Ishikawa (cell line): ENCODE measurements at regions not wholly inside any gene's neighbourhood (a gene's known extent, or its start where the extent isn't known, plus 50 kb on each side); places are given as distances from the start of the nearest gene placed in this dataset.

Experiments
- CEBPB ChIP-seq: IDR thresholded peaks from 2 replicates; pipeline ENCODE4 v1.6.1; 2012
- CREB1 ChIP-seq: IDR thresholded peaks from 2 replicates; pipeline ENCODE4 v1.6.1; 2012; ENCODE audit warnings: low read depth
- EGR1 ChIP-seq: IDR thresholded peaks from 2 replicates; pipeline ENCODE4 v1.6.1; 2012
- EP300 ChIP-seq: IDR thresholded peaks from 2 replicates; pipeline ENCODE4 v1.6.1; 2012; ENCODE audit warnings: borderline replicate concordance
- FOXM1 ChIP-seq: IDR thresholded peaks from 2 replicates; pipeline ENCODE4 v1.6.1; 2012; ENCODE audit warnings: low read depth, borderline replicate concordance
- NFIC ChIP-seq: IDR thresholded peaks from 2 replicates; pipeline ENCODE4 v1.6.1; 2012
- RAD21 ChIP-seq: IDR thresholded peaks from 2 replicates; pipeline ENCODE4 v1.6.1; 2012; ENCODE audit warnings: low read depth
- TAF1 ChIP-seq: IDR thresholded peaks from 2 replicates; pipeline ENCODE4 v1.6.1; 2012; ENCODE audit warnings: low read depth, mild to moderate bottlenecking
- TCF12 ChIP-seq: IDR thresholded peaks from 2 replicates; pipeline ENCODE4 v1.6.1; 2012; ENCODE audit warnings: low read depth
- TEAD4 ChIP-seq: IDR thresholded peaks from 2 replicates; pipeline ENCODE4 v1.6.1; 2012
- YY1 ChIP-seq: IDR thresholded peaks from 2 replicates; pipeline ENCODE4 v1.6.1; 2012; ENCODE audit warnings: low read depth
- ZBTB7A ChIP-seq: IDR thresholded peaks from 2 replicates; pipeline ENCODE4 v1.6.1; 2012; ENCODE audit warnings: low read depth
- TF ChIP-seq, protein P1 (sequence below): IDR thresholded peaks from 2 replicates; pipeline ENCODE4 v1.6.1; 2012; ENCODE audit warnings: low read depth, mild to moderate bottlenecking
- TF ChIP-seq, protein P2 (sequence below): IDR thresholded peaks from 2 replicates; pipeline ENCODE4 v1.6.1; 2012
- TF ChIP-seq, protein P3 (sequence below): IDR thresholded peaks from 2 replicates; pipeline ENCODE4 v1.6.1; 2012

DNA sequence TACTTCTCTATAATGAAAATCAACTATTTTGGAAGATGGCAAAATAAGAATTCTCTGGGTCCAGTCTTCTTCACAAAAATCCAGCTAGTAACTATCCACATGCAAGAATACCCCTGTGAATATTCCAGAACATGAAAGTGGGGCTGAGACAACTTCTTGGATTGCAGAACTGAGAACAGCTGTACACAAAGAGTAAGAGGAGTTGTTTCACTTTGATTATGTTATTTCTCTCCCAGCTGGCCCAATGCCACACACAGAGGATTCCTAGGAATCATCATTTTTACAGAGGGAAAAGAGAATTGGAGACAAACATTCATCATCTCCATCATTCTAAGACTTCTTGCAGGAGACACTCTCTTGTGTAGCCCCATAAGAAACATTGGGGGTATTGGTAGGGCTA, 782.2 kb upstream of the LCORL start:
- TF ChIP-seq YY1 (no peak), TEAD4 (no peak), EP300 (no peak), CREB1 (no peak), FOXM1 (no peak)
- TF ChIP-seq, protein P1, sequence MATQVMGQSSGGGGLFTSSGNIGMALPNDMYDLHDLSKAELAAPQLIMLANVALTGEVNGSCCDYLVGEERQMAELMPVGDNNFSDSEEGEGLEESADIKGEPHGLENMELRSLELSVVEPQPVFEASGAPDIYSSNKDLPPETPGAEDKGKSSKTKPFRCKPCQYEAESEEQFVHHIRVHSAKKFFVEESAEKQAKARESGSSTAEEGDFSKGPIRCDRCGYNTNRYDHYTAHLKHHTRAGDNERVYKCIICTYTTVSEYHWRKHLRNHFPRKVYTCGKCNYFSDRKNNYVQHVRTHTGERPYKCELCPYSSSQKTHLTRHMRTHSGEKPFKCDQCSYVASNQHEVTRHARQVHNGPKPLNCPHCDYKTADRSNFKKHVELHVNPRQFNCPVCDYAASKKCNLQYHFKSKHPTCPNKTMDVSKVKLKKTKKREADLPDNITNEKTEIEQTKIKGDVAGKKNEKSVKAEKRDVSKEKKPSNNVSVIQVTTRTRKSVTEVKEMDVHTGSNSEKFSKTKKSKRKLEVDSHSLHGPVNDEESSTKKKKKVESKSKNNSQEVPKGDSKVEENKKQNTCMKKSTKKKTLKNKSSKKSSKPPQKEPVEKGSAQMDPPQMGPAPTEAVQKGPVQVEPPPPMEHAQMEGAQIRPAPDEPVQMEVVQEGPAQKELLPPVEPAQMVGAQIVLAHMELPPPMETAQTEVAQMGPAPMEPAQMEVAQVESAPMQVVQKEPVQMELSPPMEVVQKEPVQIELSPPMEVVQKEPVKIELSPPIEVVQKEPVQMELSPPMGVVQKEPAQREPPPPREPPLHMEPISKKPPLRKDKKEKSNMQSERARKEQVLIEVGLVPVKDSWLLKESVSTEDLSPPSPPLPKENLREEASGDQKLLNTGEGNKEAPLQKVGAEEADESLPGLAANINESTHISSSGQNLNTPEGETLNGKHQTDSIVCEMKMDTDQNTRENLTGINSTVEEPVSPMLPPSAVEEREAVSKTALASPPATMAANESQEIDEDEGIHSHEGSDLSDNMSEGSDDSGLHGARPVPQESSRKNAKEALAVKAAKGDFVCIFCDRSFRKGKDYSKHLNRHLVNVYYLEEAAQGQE: no peak
- TF ChIP-seq, protein P2, sequence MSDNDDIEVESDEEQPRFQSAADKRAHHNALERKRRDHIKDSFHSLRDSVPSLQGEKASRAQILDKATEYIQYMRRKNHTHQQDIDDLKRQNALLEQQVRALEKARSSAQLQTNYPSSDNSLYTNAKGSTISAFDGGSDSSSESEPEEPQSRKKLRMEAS: no peak

DNA sequence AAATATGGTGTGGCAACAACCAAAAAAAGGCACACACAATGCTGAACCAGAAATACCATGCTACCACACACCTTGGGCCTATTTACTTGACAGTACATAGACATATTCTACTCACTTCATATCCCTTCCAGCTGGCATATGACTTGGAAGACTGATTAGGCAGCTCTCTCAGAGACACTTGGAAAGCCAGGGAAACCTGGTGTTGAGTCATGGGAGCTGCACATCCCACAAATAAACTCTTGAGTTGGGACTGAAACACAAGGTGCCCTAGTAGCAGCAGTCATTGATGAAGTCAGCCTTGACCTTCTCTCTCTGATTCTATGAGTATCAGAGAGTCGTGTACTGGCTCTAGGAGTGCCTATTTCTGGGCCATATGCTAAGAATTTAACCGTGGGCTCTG, 776.6 kb upstream of the LCORL start:
- TF ChIP-seq CEBPB: no peak
- no peak for TF ChIP-seq YY1

DNA sequence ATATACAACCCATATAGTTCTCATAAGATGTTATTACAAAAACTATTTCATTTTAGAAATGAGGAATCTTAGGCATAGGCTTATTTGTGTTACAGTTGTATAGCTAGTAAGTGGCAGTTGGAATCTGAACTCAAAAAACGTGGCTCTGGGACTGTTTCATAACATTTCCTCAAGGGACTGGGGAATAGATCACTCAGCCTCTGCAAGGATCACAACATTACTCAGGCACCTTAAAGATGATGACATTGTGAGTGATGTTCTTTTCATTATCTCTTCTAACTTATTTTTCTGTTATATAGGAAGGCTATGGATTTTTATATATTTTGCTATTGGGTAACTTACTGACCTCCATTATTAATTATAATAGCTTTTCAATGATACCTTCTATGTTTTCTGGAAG, 774.2 kb upstream of the LCORL start:
- TF ChIP-seq RAD21 (no peak), FOXM1 (no peak), EP300 (no peak), TEAD4 (no peak), YY1 (no peak), CEBPB (no peak), NFIC (no peak), CREB1 (no peak)
- TF ChIP-seq, protein P3, sequence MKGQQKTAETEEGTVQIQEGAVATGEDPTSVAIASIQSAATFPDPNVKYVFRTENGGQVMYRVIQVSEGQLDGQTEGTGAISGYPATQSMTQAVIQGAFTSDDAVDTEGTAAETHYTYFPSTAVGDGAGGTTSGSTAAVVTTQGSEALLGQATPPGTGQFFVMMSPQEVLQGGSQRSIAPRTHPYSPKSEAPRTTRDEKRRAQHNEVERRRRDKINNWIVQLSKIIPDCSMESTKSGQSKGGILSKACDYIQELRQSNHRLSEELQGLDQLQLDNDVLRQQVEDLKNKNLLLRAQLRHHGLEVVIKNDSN: no peak
- TF ChIP-seq, protein P1: no peak

DNA sequence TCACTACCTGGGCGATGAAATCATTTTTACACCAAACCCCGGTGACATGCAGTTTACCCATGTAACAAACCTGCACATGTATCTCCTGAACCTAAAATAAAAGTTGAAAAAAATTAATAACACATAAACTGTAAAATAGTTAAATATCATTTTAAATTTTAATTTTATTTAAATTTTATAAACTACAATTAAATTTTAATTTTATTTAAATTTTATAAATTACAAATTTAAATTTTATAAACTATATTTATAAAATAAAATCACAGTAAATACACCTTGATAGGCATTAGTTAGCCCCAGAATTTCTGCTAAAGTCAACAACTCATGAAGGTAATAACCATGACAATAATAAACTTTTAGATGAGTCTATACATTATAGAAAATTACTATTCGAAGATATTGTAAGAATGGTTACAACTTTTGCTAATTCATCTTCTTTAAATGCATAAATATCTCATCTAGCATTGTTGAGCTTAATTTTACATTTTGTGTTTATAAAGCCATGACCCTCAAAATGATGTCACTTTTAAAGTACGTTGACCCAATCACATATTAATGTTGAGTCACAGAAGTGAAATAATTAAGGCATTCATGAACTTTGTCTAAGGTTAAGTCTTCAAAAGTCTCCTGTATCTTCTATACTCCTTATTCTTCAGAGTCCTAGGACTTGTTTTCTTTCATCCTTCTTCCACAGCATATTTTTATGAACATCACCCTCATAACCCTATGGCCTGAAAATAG, 755.8 kb upstream of the LCORL start:
- no peak for TF ChIP-seq TCF12
- TF ChIP-seq YY1: no peak
- TF ChIP-seq, protein P2: no peak
- TF ChIP-seq TAF1: no peak
- TF ChIP-seq RAD21: no peak
- TF ChIP-seq, protein P3: no peak
- no peak for TF ChIP-seq EGR1
- TF ChIP-seq ZBTB7A: no peak
- TF ChIP-seq CREB1: no peak
- TF ChIP-seq, protein P1: no peak
- TF ChIP-seq FOXM1: no peak
- no peak for TF ChIP-seq TEAD4

DNA sequence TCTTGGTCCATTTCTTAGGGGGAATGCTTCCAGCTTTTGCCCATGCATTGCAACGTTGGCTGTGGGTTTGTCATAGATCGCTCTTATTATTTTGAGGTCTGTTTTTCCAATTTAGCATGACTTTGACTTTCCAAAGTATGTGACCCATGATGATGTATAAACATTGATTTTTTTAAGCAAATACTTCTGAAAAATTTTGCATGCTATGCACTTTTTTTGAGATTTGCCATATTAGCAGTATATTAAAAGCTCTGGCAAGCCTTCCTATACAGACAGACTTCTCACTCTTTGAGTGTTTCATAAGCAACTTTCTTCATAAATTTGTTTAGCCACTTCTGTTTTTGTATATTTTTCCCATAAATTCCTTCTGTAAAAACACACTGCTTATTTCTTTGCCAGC, 746.4 kb upstream of the LCORL start:
- no peak for TF ChIP-seq YY1
- TF ChIP-seq, protein P3: no peak
- no peak for TF ChIP-seq ZBTB7A
- no peak for TF ChIP-seq TCF12
